Transverse colon (tissue), 4 donors: ENCODE measurements at regions not wholly inside any gene's neighbourhood (a gene's known extent, or its start where the extent isn't known, plus 50 kb on each side); places are given as distances from the start of the nearest gene placed in this dataset.

Experiments
- DNase-seq: peaks from one replicate; pipeline ENCODE4 v3.0.0-alpha.2; 2019
- H3K27ac ChIP-seq, 4 donors: fragments of 200-600 bp; sonication (generic); 2 replicates each; pipeline ENCODE4 v1.5.1; 2016 to 2018; ENCODE audit warnings: inconsistent platforms in 4 of 4
- H3K27me3 ChIP-seq: fragments of 200-600 bp; sonication (generic); 2 replicates; pipeline ENCODE4 v1.5.1; 2017; ENCODE audit warnings: inconsistent platforms
- H3K36me3 ChIP-seq, 4 donors: fragments of 200-600 bp; sonication (generic); 2 replicates each; pipeline ENCODE4 v1.5.1; 2017 to 2019; ENCODE audit warnings: inconsistent platforms in 4 of 4
- H3K4me1 ChIP-seq, 4 donors: fragments of 200-600 bp; sonication (generic); 2 replicates each; pipeline ENCODE4 v1.5.1; 2017 to 2020; ENCODE audit warnings: inconsistent platforms in 4 of 4
- H3K4me3 ChIP-seq, 4 donors: fragments of 200-600 bp; sonication (generic); 1 replicate in 1 of 4; 2 replicates in 3 of 4; pipeline versions ENCODE4 v1.5.1 to v1.6.1; 2017 to 2019; ENCODE audit warnings: inconsistent platforms in 4 of 4
- H3K9me3 ChIP-seq, 2 donors: fragments of 200-600 bp; sonication (generic); 2 replicates each; pipeline ENCODE4 v1.5.1; 2017 to 2019; ENCODE audit warnings: inconsistent platforms in 2 of 2
- EP300 ChIP-seq: sonication (generic); formaldehyde crosslinking; IDR thresholded peaks from one replicate; pipeline ENCODE4 v1.6.1; 2017; ENCODE audit warnings: antibody characterized with exemption, low read depth
- POLR2A ChIP-seq: fragments of 450-650 bp; IDR thresholded peaks from one replicate; pipeline ENCODE4 v1.6.1; 2016; ENCODE audit warnings: antibody characterized with exemption, mild to moderate bottlenecking, moderate library complexity
- POLR2AphosphoS5 ChIP-seq, 3 donors: sonication (generic); formaldehyde crosslinking; IDR thresholded peaks; one replicate each; pipeline ENCODE4 v1.6.1; 2016; ENCODE audit warnings: antibody characterized with exemption in 3 of 3
- WGBS, 2 donors: methylation state at CpG; one replicate each; pipeline ENCODE4 v1.1.5; 2018; ENCODE audit warnings: low coverage in 1 of 2; 5-methylcytosine and 5-hydroxymethylcytosine counted together
- in situ Hi-C, 4 donors: fragments of 200-750 bp; cut with MboI; loops; one replicate each; pipeline versions ENCODE4 v1.15.0 to v1.15.1; 2017; ENCODE audit warnings: low sequenced_read_pairs in 3 of 4, low pct_ligation_motif_present in 1 of 4, low pct_unique_long_range_greater_than_20kb in 1 of 4
- intact Hi-C: fragments of 100-400 bp; cut with DNase I; formaldehyde crosslinking; loops from one replicate; pipeline ENCODE4 v1.15.1; 2023; ENCODE audit warnings: low total_unique reads
- TF ChIP-seq, protein P1 (sequence below), 5 experiments: fragments of 200-600 bp in 3 of 5; fragments of 450-650 bp in 2 of 5; sonication (generic) in 3 of 5; IDR thresholded peaks; 1 replicate in 2 of 5; 2 replicates in 3 of 5; pipeline ENCODE4 v1.5.1; 2016 to 2017; ENCODE audit warnings: antibody characterized with exemption in 5 of 5, inconsistent platforms in 3 of 5, mild to moderate bottlenecking in 2 of 5, moderate library complexity in 1 of 5

- Histone ChIP-seq H3K4me1 (no peaks in the 10 kb centered on the region), H3K4me3 (no peak overlapping the region), H3K36me3 (no peaks in the 10 kb centered on the region), H3K9me3 (no peaks in the 10 kb centered on the region), H3K27me3 (no peaks in the 10 kb centered on the region), H3K27ac (no peak overlapping the region)
- no peak for DNase-seq
- in situ Hi-C loops (no loop called here), intact Hi-C loops (no loop called here)
- TF ChIP-seq POLR2A (no peak), EP300 (no peak)
Observed at GRCh38 chr9:23557689-23558088, 268.4 kb downstream of the ELAVL2 start.

GRCh38 chr9:23559522-23559921 lies 266.5 kb downstream of the ELAVL2 start:
- DNase-seq = no peak
- TF ChIP-seq POLR2AphosphoS5 (IDR thresholded peaks at IDR 0.05) (no peak), EP300 (no peak), POLR2A (no peak)
- TF ChIP-seq, protein P1, sequence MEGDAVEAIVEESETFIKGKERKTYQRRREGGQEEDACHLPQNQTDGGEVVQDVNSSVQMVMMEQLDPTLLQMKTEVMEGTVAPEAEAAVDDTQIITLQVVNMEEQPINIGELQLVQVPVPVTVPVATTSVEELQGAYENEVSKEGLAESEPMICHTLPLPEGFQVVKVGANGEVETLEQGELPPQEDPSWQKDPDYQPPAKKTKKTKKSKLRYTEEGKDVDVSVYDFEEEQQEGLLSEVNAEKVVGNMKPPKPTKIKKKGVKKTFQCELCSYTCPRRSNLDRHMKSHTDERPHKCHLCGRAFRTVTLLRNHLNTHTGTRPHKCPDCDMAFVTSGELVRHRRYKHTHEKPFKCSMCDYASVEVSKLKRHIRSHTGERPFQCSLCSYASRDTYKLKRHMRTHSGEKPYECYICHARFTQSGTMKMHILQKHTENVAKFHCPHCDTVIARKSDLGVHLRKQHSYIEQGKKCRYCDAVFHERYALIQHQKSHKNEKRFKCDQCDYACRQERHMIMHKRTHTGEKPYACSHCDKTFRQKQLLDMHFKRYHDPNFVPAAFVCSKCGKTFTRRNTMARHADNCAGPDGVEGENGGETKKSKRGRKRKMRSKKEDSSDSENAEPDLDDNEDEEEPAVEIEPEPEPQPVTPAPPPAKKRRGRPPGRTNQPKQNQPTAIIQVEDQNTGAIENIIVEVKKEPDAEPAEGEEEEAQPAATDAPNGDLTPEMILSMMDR (IDR thresholded peaks at IDR 0.05) = no peak
- H3K4me3 ChIP-seq = no peak overlapping the region
- no peaks in the 10 kb centered on the region for H3K36me3 ChIP-seq
- H3K4me1 ChIP-seq = no peaks in the 10 kb centered on the region
- H3K27ac ChIP-seq = no peak overlapping the region
- intact Hi-C loops = no loop called here
- 70 to 82% methylated on average over 1 to 4 of the region's 4 CpGs for WGBS, 2 donors
- H3K9me3 ChIP-seq = no peaks in the 10 kb centered on the region
- H3K27me3 ChIP-seq = no peaks in the 10 kb centered on the region
- in situ Hi-C loops = no loop called here

GRCh38 chr9:23563517-23563916 lies 262.5 kb downstream of the ELAVL2 start:
- no peaks in the 10 kb centered on the region for H3K4me1 ChIP-seq
- intact Hi-C loops = loop anchor here (10.0 kb wide), 1 partner anchor 259 kb away; no protein-coding TSS in a partner anchor
- WGBS, 2 donors = 39 to 50% methylated on average over 3 of the region's 3 CpGs
- H3K9me3 ChIP-seq = no peaks in the 10 kb centered on the region
- TF ChIP-seq, protein P1 (IDR thresholded peaks at IDR 0.05) = no peak
- TF ChIP-seq POLR2A (no peak), EP300 (no peak), POLR2AphosphoS5 (IDR thresholded peaks at IDR 0.05) (no peak)
- in situ Hi-C loops = no loop called here
- no peak for DNase-seq
- no peaks in the 10 kb centered on the region for H3K36me3 ChIP-seq
- no peak overlapping the region for H3K4me3 ChIP-seq
- H3K27ac ChIP-seq = no peak overlapping the region
- H3K27me3 ChIP-seq = no peaks in the 10 kb centered on the region

GRCh38 chr9:23567516-23568165 lies 258.4 kb downstream of the ELAVL2 start:
- H3K4me1 ChIP-seq = no peaks in the 10 kb centered on the region
- H3K27ac ChIP-seq = no peak overlapping the region
- no peaks in the 10 kb centered on the region for H3K27me3 ChIP-seq
- in situ Hi-C loops (no loop called here), intact Hi-C loops (loop anchor here (10.0 kb wide), 1 partner anchor 263 kb away; no protein-coding TSS in a partner anchor)
- no peak overlapping the region for H3K4me3 ChIP-seq
- no peak for DNase-seq
- H3K36me3 ChIP-seq = no peaks in the 10 kb centered on the region
- H3K9me3 ChIP-seq = no peaks in the 10 kb centered on the region
- 57 to 58% methylated on average over 4 to 5 of the region's 5 CpGs for WGBS, 2 donors
- no peak for TF ChIP-seq EP300

- in situ Hi-C loops = no loop called here
- no peak for DNase-seq
- Histone ChIP-seq H3K36me3 (no peaks in the 10 kb centered on the region), H3K27ac (no peak overlapping the region), H3K4me1 (no peaks in the 10 kb centered on the region), H3K4me3 (no peak overlapping the region), H3K9me3 (no peaks in the 10 kb centered on the region), H3K27me3 (no peaks in the 10 kb centered on the region)
- TF ChIP-seq POLR2AphosphoS5 (IDR thresholded peaks at IDR 0.05) (no peak), EP300 (no peak), POLR2A (no peak)
- TF ChIP-seq, protein P1 (IDR thresholded peaks at IDR 0.05) = no peak
- 82 to 100% methylated on average over 1 to 2 of the region's 2 CpGs for WGBS, 2 donors
- intact Hi-C loops = loop anchor here (10.0 kb wide), 1 partner anchor 1207 kb away; no protein-coding TSS in a partner anchor
Observed at GRCh38 chr9:23571414-23572104, 254.5 kb downstream of the ELAVL2 start.
